ENCODE measurements at regions not wholly inside any gene's neighbourhood (a gene's known extent, or its start where the extent isn't known, plus 50 kb on each side); places are given as distances from the start of the nearest gene placed in this dataset.
A peak's percentile ranks its signal among the peaks of the same experiment; 100 is the strongest.

- DNase-seq (ENCODE audit: low read depth), result no peak
- TF ChIP-seq CTCF (IDR thresholded peaks at IDR 0.05; ENCODE audit: low read length, missing control alignments), result no peak
Measured at GRCh38 chr9:103427696-103428095, 432.6 kb downstream of the CYLC2 start.

GRCh38 chr9:103430469-103430868 is 435.3 kb downstream of the CYLC2 start:
- H3K4me3 ChIP-seq (replicated peaks; ENCODE audit: low read depth, low read length), result no peak overlapping the region
- no peak for DNase-seq (ENCODE audit: low read depth)
- TF ChIP-seq CTCF (IDR thresholded peaks at IDR 0.05; ENCODE audit: low read length, missing control alignments), result no peak

More at GRCh38 chr9:103427696-103428095, 432.6 kb downstream of the CYLC2 start:
- H3K4me3 ChIP-seq (replicated peaks; ENCODE audit: low read depth, low read length), result no peak overlapping the region

- no peak for DNase-seq (ENCODE audit: low read depth)
- no peak overlapping the region for H3K4me3 ChIP-seq (replicated peaks; ENCODE audit: low read depth, low read length)
- no peak for TF ChIP-seq CTCF (IDR thresholded peaks at IDR 0.05; ENCODE audit: low read length, missing control alignments)
Measured at GRCh38 chr9:103431809-103432208, 436.7 kb downstream of the CYLC2 start.

- peak; percentile 21 for DNase-seq (ENCODE audit: low read depth)
- H3K4me3 ChIP-seq (replicated peaks; ENCODE audit: low read depth, low read length), result no peak overlapping the region
- TF ChIP-seq CTCF (IDR thresholded peaks at IDR 0.05; ENCODE audit: low read length, missing control alignments), result no peak
Measured at GRCh38 chr9:103444176-103444575, 449.0 kb downstream of the CYLC2 start.

GRCh38 chr9:103458826-103459225 is 463.7 kb downstream of the CYLC2 start:
- no peak overlapping the region for H3K4me3 ChIP-seq (replicated peaks; ENCODE audit: low read depth, low read length)
- no peak for TF ChIP-seq CTCF (IDR thresholded peaks at IDR 0.05; ENCODE audit: low read length, missing control alignments)
- DNase-seq (ENCODE audit: low read depth), result no peak

GRCh38 chr9:103471241-103471640 is 476.1 kb downstream of the CYLC2 start:
- TF ChIP-seq CTCF (IDR thresholded peaks at IDR 0.05; ENCODE audit: low read length, missing control alignments), result no peak
- no peak overlapping the region for H3K4me3 ChIP-seq (replicated peaks; ENCODE audit: low read depth, low read length)
- no peak for DNase-seq (ENCODE audit: low read depth)

GRCh38 chr9:103474156-103474555 is 479.0 kb downstream of the CYLC2 start:
- H3K4me3 ChIP-seq (replicated peaks; ENCODE audit: low read depth, low read length), result no peak overlapping the region
- TF ChIP-seq CTCF (IDR thresholded peaks at IDR 0.05; ENCODE audit: low read length, missing control alignments), result no peak
- DNase-seq (ENCODE audit: low read depth), result no peak

Data from fibroblast of pulmonary artery (primary cell).